BJ (cell line): ENCODE measurements at regions not wholly inside any gene's neighbourhood (a gene's known extent, or its start where the extent isn't known, plus 50 kb on each side); places are given as distances from the start of the nearest gene placed in this dataset.
"Not testable (repeated sequence)": the region's sequence is repeated elsewhere in the genome, so short reads cannot be mapped to it uniquely, and the experiment has no call there.

Experiments used
- CTCF ChIA-PET: fragments of 350-600 bp; formaldehyde crosslinking; extraction: SDS; loops from one replicate; lab custom pipeline; 2021; ENCODE audit warnings: antibody characterized with exemption, inconsistent platforms; lab: Yijun Ruan, JAX
- POLR2A ChIA-PET: fragments of 300-600 bp; sonication (Branson Sonifier 250); formaldehyde crosslinking; extraction: SDS; loops from one replicate; lab custom pipeline; 2021; ENCODE audit warnings: antibody characterized with exemption; lab: Charles Lee
- DNase-seq: peaks from one replicate; pipeline ENCODE4 v3.0.0-alpha.2; 2011; ENCODE audit warnings: low read depth
- H3K27me3 ChIP-seq: 2 replicates; pipeline ENCODE4 v1.6.0; 2011; ENCODE audit warnings: low read length; ENCODE audit not compliant: control insufficient read depth, insufficient read depth
- H3K36me3 ChIP-seq: 2 replicates; pipeline ENCODE4 v1.5.1; 2011; ENCODE audit warnings: low read length; ENCODE audit not compliant: control insufficient read depth, insufficient read depth
- H3K4me3 ChIP-seq: 2 replicates; pipeline ENCODE4 v1.5.1; 2011; ENCODE audit warnings: low read depth, mild to moderate bottlenecking, control low read depth, low read length
- CTCF ChIP-seq: IDR thresholded peaks from 2 replicates; pipeline ENCODE4 v1.5.1; 2011; ENCODE audit warnings: low read depth, mild to moderate bottlenecking, control low read depth, inconsistent platforms, low read length, moderate library complexity; ENCODE audit not compliant: insufficient read depth

GRCh38 chr3:181932039-181932438 lies 220.3 kb downstream of the SOX2 start:
- POLR2A ChIA-PET = no interaction called here

GRCh38 chr3:181933052-181933618 lies 221.4 kb downstream of the SOX2 start:
- Histone ChIP-seq H3K27me3 (no peaks in the 10 kb centered on the region), H3K4me3 (no peak overlapping the region), H3K36me3 (no peaks in the 10 kb centered on the region)
- no peak for TF ChIP-seq CTCF
- POLR2A ChIA-PET = no interaction called here
- CTCF ChIA-PET = no interaction called here
- DNase-seq = no peak

More at GRCh38 chr3:181932039-181932438, 220.3 kb downstream of the SOX2 start:
- Histone ChIP-seq H3K36me3 (no peaks in the 10 kb centered on the region), H3K4me3 (no peak overlapping the region), H3K27me3 (no peaks in the 10 kb centered on the region)
- DNase-seq = no peak
- CTCF ChIA-PET = no interaction called here
- TF ChIP-seq CTCF = no peak

GRCh38 chr3:181935915-181936314 lies 224.2 kb downstream of the SOX2 start:
- ChIA-PET POLR2A (no interaction called here), CTCF (no interaction called here)
- no peak for TF ChIP-seq CTCF
- no peaks in the 10 kb centered on the region for H3K36me3 ChIP-seq
- H3K4me3 ChIP-seq = no peak overlapping the region
- no peaks in the 10 kb centered on the region for H3K27me3 ChIP-seq
- DNase-seq = no peak

GRCh38 chr3:181936774-181937173 lies 225.0 kb downstream of the SOX2 start:
- ChIA-PET POLR2A (no interaction called here), CTCF (no interaction called here)
- no peak overlapping the region for H3K4me3 ChIP-seq
- no peak for TF ChIP-seq CTCF
- no peaks in the 10 kb centered on the region for H3K36me3 ChIP-seq
- no peak for DNase-seq
- no peaks in the 10 kb centered on the region for H3K27me3 ChIP-seq

GRCh38 chr3:181938580-181938979 lies 226.9 kb downstream of the SOX2 start:
- H3K36me3 ChIP-seq, CTCF ChIA-PET, H3K27me3 ChIP-seq, H3K4me3 ChIP-seq, DNase-seq, POLR2A ChIA-PET: not testable (repeated sequence)

GRCh38 chr3:181940703-181941102 lies 229.0 kb downstream of the SOX2 start:
- H3K4me3 ChIP-seq = no peak overlapping the region
- TF ChIP-seq CTCF = no peak
- no peak for DNase-seq
- POLR2A ChIA-PET = no interaction called here
- H3K36me3 ChIP-seq = no peaks in the 10 kb centered on the region
- no peaks in the 10 kb centered on the region for H3K27me3 ChIP-seq
- CTCF ChIA-PET = interaction anchor here (1.0 kb wide), 1 partner anchor 44 kb away, joined by 4 read pairs; no protein-coding TSS in a partner anchor
